ENCODE measurements at regions not wholly inside any gene's neighbourhood (a gene's known extent, or its start where the extent isn't known, plus 50 kb on each side); places are given as distances from the start of the nearest gene placed in this dataset.

DNA sequence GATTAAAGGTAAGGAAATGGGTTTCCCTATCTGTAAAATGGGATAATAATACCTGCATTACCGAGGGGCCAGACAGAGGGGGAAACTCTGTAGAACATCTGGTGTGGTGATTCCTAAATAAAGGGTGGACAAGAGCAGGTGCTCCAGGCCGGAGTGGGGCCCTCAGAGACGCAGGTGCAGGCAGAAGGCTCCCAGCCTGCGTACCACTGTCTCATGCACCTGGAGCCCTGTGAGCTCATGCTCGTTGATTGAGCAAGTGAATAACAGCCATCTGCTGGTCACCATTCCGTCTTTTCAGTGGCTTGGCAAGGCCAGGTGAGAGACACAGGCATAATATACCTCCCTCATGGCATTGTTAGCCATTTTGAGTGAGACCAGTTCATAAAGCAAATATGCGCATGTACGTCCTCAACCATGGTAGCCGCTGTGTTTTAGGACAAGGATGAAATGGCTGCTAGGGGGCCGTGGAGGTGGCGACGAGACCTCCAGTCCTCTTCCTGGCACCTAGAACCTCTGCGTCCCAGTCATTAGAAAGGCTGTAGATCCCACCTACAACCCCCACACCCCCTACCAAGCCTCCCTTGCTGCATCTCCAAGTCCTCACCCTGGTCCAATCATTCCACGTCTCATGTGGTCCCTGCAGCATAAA, 198.0 kb upstream of the MVB12B start:
- intact Hi-C loops (cut with micrococcal nuclease; ENCODE audit: unreplicated experiment), result no loop called here
- Histone ChIP-seq H3K79me2 (ENCODE audit: low read depth) (no peaks in the 10 kb centered on the region), H3K9me3 (ENCODE audit: insufficient read depth, low read depth) (no peaks in the 10 kb centered on the region), H4K20me1 (ENCODE audit: insufficient read depth) (no peaks in the 10 kb centered on the region), H3K27ac (no peak overlapping the region), H3K4me3 (no peak overlapping the region), H3F3A (ENCODE audit: insufficient read depth, low read depth) (no peaks in the 10 kb centered on the region), H3K27me3 (ENCODE audit: insufficient read depth, low read depth) (peaks cover 86% of the 10 kb centered on the region), H2AFZ (no peak overlapping the region), H3K36me3 (ENCODE audit: low read depth) (no peaks in the 10 kb centered on the region), H3K4me2 (no peak overlapping the region), H3K9me2 (ENCODE audit: insufficient read depth) (no peaks in the 10 kb centered on the region), H3K4me1 (replicated peaks; ENCODE audit: insufficient read depth) (no peaks in the 10 kb centered on the region)
- ChIA-PET CTCF (no interaction called here), POLR2A (ENCODE audit: unreplicated experiment) (no interaction called here)
- BruUV-seq (replicated peaks), result no TSS peak
- DNase-seq, result no peak
- TF ChIP-seq EZH2 (IDR thresholded peaks at IDR 0.05; ENCODE audit: low read depth), result no peak
- TF ChIP-seq, protein P1, sequence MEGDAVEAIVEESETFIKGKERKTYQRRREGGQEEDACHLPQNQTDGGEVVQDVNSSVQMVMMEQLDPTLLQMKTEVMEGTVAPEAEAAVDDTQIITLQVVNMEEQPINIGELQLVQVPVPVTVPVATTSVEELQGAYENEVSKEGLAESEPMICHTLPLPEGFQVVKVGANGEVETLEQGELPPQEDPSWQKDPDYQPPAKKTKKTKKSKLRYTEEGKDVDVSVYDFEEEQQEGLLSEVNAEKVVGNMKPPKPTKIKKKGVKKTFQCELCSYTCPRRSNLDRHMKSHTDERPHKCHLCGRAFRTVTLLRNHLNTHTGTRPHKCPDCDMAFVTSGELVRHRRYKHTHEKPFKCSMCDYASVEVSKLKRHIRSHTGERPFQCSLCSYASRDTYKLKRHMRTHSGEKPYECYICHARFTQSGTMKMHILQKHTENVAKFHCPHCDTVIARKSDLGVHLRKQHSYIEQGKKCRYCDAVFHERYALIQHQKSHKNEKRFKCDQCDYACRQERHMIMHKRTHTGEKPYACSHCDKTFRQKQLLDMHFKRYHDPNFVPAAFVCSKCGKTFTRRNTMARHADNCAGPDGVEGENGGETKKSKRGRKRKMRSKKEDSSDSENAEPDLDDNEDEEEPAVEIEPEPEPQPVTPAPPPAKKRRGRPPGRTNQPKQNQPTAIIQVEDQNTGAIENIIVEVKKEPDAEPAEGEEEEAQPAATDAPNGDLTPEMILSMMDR (conservative IDR thresholded peaks at IDR 0.05), result no peak

DNA sequence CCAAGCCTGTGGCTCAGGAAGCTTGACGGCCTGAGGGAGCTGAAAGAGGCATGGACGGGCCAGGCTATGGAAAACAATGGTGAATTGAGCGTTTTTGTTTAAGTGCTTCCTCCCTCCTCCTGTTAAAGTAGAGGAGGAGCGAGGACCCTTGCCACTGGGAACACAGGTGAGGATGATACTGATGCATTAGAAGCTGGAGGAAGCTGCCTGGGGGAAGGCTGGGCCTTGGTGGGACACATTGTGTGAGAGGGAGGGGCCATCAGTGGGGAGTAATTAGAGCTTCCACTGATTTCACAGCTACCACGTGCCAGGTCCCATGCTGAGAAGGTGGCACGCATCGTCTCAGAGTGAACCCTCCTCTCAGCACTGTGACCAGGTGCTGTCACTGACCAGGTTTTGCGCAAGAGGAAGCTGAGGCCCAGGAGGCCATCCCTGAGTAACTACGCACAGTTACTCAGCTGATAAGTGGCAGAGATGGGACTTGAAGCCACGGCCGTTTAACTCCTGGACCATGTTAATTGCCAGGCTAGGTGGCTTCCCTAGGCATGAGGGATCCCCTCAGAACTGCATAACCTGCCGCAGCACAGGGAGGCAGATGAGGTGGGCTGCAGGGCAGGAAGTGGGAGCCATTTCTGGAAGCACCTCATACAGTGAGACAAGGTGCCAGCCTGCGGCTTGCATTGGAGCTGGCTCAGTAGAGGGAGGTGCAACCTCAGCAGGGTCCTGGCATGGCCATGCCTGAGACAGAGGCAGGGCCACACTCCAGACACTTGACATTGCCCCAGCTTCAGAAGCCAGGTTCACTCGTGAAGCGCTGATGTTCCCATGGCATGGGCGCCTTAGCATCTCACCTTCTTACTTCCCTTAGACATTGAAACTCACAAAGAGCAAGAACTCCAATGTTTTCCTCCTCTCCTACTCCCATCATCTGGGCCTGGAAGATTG, 195.3 kb upstream of the MVB12B start:
- intact Hi-C loops (cut with micrococcal nuclease; ENCODE audit: unreplicated experiment), result no loop called here
- no peaks in the 10 kb centered on the region for H3K36me3 ChIP-seq (ENCODE audit: low read depth)
- peaks cover 67% of the 10 kb centered on the region for H3K27me3 ChIP-seq (ENCODE audit: insufficient read depth, low read depth)
- H3K27ac ChIP-seq, result no peak overlapping the region
- POLR2A ChIA-PET (ENCODE audit: unreplicated experiment), result no interaction called here
- CTCF ChIA-PET, result no interaction called here
- no peak overlapping the region for H3K4me2 ChIP-seq
- no peaks in the 10 kb centered on the region for H3K9me3 ChIP-seq (ENCODE audit: insufficient read depth, low read depth)
- no peak overlapping the region for H2AFZ ChIP-seq
- H3F3A ChIP-seq (ENCODE audit: insufficient read depth, low read depth), result no peaks in the 10 kb centered on the region
- no peaks in the 10 kb centered on the region for H4K20me1 ChIP-seq (ENCODE audit: insufficient read depth)
- no peak overlapping the region for H3K4me3 ChIP-seq
- H3K4me1 ChIP-seq (replicated peaks; ENCODE audit: insufficient read depth), result no peaks in the 10 kb centered on the region
- H3K9me2 ChIP-seq (ENCODE audit: insufficient read depth), result no peaks in the 10 kb centered on the region
- no peak for DNase-seq
- TF ChIP-seq, protein P1 (conservative IDR thresholded peaks at IDR 0.05), result no peak
- no peak for TF ChIP-seq EZH2 (IDR thresholded peaks at IDR 0.05; ENCODE audit: low read depth)
- BruUV-seq (replicated peaks), result no TSS peak
- no peaks in the 10 kb centered on the region for H3K79me2 ChIP-seq (ENCODE audit: low read depth)

- Histone ChIP-seq H3K9me2 (ENCODE audit: insufficient read depth) (no peaks in the 10 kb centered on the region), H4K20me1 (ENCODE audit: insufficient read depth) (no peaks in the 10 kb centered on the region), H3K9me3 (ENCODE audit: insufficient read depth, low read depth) (no peaks in the 10 kb centered on the region), H2AFZ (no peak overlapping the region), H3K27me3 (ENCODE audit: insufficient read depth, low read depth) (peaks cover 55% of the 10 kb centered on the region), H3K4me1 (replicated peaks; ENCODE audit: insufficient read depth) (no peaks in the 10 kb centered on the region), H3K36me3 (ENCODE audit: low read depth) (no peaks in the 10 kb centered on the region), H3K79me2 (ENCODE audit: low read depth) (no peaks in the 10 kb centered on the region), H3K27ac (no peak overlapping the region), H3K4me3 (no peak overlapping the region), H3F3A (ENCODE audit: insufficient read depth, low read depth) (no peaks in the 10 kb centered on the region), H3K4me2 (no peak overlapping the region)
- POLR2A ChIA-PET (ENCODE audit: unreplicated experiment), result no interaction called here
- DNase-seq, result no peak
- no TSS peak for BruUV-seq (replicated peaks)
- CTCF ChIA-PET, result no interaction called here
- TF ChIP-seq, protein P1 (conservative IDR thresholded peaks at IDR 0.05), result no peak
- TF ChIP-seq EZH2 (IDR thresholded peaks at IDR 0.05; ENCODE audit: low read depth), result no peak
- intact Hi-C loops (cut with micrococcal nuclease; ENCODE audit: unreplicated experiment), result no loop called here
Measured at GRCh38 chr9:126132746-126133145, 193.9 kb upstream of the MVB12B start.
